A673 (cell line): ENCODE measurements at regions not wholly inside any gene's neighbourhood (a gene's known extent, or its start where the extent isn't known, plus 50 kb on each side); places are given as distances from the start of the nearest gene placed in this dataset.

ENCODE experiments used
- CTCF ChIP-seq: fragments of 300-800, 200-600 bp; sonication (generic); conservative IDR thresholded peaks from 2 replicates; pipeline ENCODE4 v1.5.1; 2017; ENCODE audit warnings: low read depth, mild to moderate bottlenecking, antibody characterized with exemption, low read length, moderate library complexity, mixed read lengths
- EZH2 ChIP-seq: fragments of 200-600 bp; sonication (generic); IDR thresholded peaks from 2 replicates; pipeline ENCODE4 v1.6.1; 2017; ENCODE audit warnings: borderline replicate concordance, low read depth, mild to moderate bottlenecking, mixed read lengths, antibody characterized with exemption, low read length; ENCODE audit not compliant: poor library complexity, severe bottlenecking

- TF ChIP-seq EZH2, result no peak
- no peak for TF ChIP-seq CTCF
Measured at GRCh38 chr12:89243771-89244170, 108.5 kb downstream of the DUSP6 start.
